NCI-H748 treated with DMSO at 0.1 percent for 48 hours (cell line): ENCODE measurements at regions not wholly inside any gene's neighbourhood (a gene's known extent, or its start where the extent isn't known, plus 50 kb on each side); places are given as distances from the start of the nearest gene placed in this dataset.
A peak's percentile ranks its signal among the peaks of the same experiment; 100 is the strongest.
"Not testable (repeated sequence)": the region's sequence is repeated elsewhere in the genome, so short reads cannot be mapped to it uniquely, and the experiment has no call there.

ENCODE experiments used
- DNase-seq: peaks from one replicate; lab custom pipeline; 2025; lab: John Stamatoyannopoulos, UW

- DNase-seq = no peak
Observed at GRCh38 chr1:234960722-234961455, 167.7 kb downstream of the TOMM20 start.

DNA sequence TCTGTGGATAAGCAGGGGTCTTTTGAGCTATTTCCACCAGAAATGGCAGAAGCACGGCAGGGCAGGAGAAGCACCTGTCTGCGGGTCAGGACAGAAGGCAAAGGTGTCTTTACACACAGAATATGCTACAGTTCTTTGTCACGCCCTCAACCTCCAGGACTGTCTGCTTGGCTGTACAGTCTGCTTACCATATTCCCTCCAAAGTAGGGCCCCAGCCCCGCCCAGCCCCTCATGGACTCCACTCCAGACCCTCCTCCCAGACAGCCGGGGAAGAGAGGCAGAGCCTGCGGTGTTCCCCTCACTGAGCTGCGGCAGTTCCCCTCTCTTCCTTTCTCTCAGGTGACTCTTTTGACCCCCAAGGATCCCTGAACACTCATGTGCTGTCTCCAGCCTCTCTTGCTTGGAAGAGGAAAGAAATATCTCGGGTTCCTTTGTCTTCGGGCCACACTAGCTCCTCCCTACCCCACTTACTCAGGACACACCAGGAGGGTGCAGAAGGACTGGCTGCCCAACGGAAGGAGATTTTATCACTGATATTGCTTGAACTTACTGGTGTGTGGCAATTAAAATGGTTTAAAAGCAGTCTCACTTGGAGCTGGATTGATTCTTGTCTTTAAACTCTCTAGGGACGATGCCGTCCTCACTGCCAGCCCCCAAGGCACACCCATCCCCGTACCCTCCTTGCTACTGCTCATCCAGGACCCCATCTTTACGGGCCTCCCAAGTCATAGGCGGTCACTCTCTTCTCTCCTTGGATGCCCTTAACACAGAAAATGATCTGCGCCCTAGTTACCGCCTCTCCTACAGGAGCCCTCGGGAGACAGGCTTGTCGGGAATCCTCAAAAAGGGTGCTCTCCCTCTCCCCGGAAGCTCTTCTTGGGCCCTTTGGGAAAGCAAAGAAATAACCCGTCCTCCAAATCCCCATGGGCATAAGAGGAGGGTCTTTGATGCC, 169.7 kb downstream of the TOMM20 start:
- DNase-seq = no peak

DNA sequence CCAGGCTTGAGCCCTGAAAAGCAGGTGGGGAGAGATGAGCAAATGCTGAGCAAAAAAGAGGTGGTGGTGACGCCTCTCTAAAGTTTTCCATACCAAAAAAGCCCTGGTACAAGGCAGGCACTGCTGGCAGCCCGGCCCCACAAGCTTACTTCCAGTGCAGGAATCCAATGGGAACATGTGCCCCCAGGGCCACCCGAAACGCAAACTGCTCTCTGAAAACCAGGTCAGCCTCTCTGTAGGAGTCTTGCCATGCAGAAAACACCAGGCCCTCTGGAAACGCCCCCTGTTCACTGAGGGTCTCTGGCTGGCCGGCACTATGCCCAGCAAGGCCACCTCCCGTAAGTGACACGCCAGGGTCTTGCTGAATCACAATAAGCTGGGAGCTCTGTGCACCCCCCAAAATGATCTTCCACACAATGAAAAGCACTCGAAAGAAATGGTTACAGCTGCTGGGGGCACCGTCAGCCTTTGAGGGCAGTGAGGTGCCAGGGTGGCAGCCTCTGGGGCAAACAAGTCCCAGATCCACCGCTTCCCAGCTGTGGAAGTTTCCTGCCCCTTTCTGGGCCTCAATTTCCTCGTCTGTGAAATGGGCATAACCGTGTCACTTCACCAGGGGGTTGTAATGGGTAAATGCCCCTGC, 170.5 kb downstream of the TOMM20 start:
- DNase-seq = no peak

GRCh38 chr1:234957330-234958065, 171.1 kb downstream of the TOMM20 start:
- peak; percentile 45 for DNase-seq

GRCh38 chr1:234956821-234957329, 171.8 kb downstream of the TOMM20 start:
- no peak for DNase-seq

- no peak for DNase-seq
Observed at GRCh38 chr1:234955107-234955731, 173.4 kb downstream of the TOMM20 start.

DNA sequence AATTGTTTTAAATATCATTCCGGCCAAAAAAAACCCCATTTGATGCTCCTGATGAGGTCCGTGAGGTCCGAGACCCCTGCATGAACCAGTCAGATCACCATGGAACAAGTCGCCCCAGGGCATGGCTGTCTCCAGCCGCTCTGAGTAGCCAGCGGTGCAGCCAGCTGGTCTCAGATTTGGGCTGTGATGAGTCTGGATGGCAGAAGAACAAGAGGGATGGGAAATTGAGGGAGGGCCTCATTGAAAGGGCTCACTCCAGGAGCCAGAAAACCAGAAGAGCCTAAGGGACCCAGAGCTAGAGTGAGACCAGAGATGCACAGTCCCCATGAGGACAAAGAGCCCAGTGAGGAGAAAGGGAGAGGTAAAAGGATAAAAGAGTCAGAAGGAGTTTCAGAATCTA, 174.0 kb downstream of the TOMM20 start:
- DNase-seq = no peak

DNA sequence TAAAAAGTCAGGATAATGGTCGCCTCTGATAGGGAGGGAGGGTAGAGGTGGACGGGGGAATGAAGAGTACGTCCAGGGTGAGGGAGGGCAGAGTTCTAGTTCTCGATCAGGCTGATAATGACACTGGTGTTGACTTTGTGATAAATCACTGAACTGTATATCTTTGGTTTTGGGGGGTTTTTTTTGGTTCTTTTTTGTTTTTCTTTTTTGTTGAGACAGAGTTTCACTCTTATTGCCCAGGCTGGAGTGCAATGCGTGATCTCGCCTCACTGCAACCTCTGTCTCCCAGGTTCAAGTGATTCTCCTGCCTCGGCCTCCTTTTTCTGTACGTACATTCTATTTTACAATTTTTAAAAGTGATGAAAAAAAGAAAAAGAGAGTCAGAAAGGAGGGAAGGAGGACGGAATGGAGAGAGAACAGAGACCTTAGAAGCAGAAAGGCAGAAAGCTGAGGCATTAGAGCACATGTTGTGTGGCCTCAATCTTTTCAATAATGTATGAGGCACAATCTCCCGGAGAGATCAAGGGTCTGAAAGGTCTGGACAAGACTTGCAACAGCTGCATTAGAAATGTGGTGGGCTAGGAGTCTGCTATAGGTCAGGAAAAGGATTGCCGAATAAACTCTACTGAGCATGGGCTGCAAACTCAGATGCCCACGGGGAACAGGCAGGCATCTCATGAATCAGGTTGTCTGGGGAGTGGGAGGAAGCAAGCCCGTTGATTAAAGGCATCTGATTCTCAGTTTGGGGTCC, 174.8 kb downstream of the TOMM20 start:
- DNase-seq = no peak

DNA sequence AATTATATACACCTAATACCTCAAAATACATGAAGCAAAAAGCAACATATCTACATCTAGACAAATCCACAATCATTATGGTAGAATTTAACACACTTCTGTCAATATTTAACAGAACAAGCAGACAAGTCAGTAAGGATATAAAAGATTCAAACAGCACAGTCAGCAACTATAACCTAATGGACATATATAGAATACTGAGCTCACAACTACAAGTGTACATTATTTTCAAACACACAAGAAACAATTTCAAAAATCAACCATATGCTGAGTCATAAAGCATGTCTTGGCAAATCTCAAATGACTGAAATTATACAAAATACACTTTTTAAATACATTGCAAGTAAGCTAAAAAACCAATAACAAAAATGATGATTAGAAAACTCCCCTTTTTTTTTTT, 178.0 kb downstream of the TOMM20 start:
- DNase-seq = no peak

GRCh38 chr1:234949528-234949927, 179.1 kb downstream of the TOMM20 start:
- not testable (repeated sequence) for DNase-seq

GRCh38 chr1:234944439-234945344, 183.9 kb downstream of the TOMM20 start:
- no peak for DNase-seq

DNA sequence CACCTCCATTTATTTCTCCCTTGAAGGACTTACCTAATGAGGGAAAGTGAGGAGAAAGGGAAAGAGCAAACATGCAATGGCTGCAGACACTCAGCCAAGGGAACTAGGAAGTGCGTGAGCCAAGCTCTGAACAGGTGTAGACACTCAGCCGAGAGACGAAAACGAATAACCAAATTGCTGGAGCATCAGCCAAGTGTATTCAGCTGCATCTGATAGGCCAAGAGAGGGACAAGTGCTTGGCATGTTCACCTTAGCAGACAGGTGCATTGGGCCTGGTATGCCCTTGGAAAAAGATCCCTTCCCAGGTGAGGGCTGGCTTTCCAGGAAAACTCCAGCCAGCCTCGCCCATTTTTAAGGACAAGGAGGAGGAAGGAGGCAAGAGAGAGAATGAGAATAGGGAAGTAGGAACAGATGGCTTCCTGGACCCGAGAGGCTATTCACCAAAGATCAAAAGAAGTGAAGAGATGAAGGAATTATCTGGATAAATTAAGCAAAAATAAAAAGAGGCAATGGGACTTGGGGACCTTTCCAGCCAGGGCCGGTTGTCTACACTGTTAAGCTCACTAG, 184.7 kb downstream of the TOMM20 start:
- no peak for DNase-seq

DNA sequence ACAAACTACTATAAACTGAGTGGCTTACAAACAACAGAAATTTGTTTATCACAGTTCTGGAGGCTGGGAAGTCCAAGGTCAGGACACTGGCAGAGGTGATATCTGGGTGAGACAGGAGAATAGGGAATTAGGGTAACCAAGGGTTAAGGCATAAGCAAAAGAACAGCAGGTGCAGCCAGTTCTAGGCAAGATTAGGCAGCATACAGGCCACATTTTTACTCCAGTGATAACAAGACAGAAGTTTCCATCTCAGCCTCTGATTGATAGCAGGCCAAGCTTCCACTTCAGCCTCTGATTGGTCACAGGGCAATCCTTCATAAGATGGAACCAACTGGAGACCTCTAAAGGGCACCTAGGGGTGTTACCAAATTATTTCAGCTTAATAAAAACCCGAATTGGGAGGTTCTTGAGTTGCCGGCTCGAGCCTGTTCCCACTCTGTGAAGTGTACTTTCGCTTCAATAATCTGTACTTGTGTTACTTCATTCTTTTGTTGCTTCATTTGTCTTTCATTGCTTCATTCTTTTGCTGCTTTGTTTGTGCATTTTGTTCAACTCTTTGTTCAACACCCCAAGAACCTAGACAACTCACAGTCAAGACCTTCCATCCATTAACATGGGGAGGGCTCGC, 185.6 kb downstream of the TOMM20 start:
- no peak for DNase-seq

GRCh38 chr1:234942012-234942332, 186.7 kb downstream of the TOMM20 start:
- no peak for DNase-seq

DNA sequence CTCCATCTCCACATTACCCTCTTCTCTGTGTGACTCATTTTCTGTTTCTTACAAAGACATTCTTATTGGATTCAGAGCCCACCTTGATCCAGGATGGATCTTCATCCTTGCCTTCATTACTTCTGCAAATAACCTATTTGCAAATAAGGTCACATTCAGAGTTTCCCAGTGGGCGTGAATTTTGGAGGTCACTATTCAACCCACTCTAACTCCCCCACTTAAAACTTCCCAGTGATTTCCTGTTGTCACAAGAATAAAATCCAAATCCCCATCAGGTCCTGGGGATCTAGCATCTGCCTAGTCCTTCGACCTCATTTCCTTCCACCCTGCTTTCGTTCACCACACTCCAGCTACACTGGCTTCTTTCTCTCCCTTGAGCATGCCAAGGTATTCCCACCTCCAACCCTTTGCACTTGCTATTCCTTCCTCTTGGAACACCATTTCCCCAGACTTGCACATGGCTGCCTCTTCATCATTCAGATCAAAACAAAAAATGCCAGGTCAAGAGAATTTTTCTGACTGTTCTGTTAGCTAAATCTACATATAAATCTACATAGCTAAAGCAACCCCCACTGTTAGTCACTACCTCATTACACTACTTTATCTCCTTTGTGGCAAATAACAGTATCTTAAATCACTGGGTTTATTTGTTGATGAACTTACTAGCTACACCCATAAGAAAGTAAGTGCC, 187.2 kb downstream of the TOMM20 start:
- DNase-seq = no peak

GRCh38 chr1:234940841-234941240, 187.8 kb downstream of the TOMM20 start:
- DNase-seq = no peak

DNA sequence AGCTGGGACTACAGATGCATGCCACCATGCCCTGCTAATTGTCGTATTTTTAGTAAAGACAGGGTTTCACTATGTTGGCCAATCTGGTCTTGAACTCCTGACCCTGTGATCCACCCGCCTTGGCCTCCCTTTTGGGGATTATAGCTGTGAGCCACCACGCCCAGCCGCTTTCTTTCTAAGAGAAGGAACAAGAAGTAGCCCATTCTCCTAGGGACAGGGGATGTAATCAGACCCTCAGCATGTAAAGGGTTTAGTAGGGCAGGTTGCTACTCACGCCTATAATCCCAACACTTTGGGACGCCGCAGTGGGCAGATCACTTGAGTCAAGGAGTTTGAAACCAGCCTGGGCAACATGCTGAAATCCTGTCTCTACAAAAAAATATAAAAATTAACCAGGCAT, 189.7 kb downstream of the TOMM20 start:
- DNase-seq = no peak

DNA sequence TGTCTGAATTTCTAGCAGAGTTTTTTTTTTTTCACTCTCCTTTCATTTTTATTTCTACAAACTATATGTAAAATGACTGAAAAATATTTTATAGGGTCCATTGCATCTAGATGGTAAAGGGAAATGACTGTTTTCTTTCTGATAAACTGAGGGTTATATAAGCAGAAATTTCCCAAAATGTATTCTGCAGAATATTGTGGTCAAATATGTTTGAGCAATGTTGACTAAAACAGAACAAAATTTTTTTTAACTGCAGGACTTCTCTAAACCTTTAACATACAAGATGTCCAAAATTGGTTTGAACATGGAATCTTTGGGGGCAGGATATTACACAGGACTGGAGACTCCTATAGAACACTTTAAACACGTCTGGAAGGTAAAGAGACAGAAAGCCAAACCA, 190.5 kb downstream of the TOMM20 start:
- no peak for DNase-seq
